ENCODE measurements at regions not wholly inside any gene's neighbourhood (a gene's known extent, or its start where the extent isn't known, plus 50 kb on each side); places are given as distances from the start of the nearest gene placed in this dataset.

DNA sequence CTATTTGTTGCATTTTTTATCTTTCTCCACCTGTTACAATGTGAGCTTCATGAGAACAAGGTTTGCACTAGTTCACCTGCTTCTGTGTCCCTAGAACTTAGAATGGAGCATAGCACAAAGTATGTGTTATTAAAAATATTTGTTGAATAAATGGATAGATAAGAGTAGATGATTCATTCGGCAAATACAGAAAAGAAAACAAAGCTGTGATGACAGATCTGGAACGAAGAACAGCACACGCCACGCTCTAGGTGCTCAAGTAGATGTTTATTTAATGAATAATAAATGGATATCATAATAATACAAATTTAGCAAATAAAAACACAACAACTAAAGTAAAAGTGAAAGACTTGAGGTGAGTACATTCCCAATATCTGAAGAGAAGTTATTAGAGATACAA is 273.1 kb downstream of the HAO1 start:
- no peak overlapping the region for H3K27ac ChIP-seq
- TF ChIP-seq, protein P1, sequence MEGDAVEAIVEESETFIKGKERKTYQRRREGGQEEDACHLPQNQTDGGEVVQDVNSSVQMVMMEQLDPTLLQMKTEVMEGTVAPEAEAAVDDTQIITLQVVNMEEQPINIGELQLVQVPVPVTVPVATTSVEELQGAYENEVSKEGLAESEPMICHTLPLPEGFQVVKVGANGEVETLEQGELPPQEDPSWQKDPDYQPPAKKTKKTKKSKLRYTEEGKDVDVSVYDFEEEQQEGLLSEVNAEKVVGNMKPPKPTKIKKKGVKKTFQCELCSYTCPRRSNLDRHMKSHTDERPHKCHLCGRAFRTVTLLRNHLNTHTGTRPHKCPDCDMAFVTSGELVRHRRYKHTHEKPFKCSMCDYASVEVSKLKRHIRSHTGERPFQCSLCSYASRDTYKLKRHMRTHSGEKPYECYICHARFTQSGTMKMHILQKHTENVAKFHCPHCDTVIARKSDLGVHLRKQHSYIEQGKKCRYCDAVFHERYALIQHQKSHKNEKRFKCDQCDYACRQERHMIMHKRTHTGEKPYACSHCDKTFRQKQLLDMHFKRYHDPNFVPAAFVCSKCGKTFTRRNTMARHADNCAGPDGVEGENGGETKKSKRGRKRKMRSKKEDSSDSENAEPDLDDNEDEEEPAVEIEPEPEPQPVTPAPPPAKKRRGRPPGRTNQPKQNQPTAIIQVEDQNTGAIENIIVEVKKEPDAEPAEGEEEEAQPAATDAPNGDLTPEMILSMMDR (conservative IDR thresholded peaks at IDR 0.05) = no peak
- TF ChIP-seq ZFX (IDR thresholded peaks at IDR 0.05) = no peak

DNA sequence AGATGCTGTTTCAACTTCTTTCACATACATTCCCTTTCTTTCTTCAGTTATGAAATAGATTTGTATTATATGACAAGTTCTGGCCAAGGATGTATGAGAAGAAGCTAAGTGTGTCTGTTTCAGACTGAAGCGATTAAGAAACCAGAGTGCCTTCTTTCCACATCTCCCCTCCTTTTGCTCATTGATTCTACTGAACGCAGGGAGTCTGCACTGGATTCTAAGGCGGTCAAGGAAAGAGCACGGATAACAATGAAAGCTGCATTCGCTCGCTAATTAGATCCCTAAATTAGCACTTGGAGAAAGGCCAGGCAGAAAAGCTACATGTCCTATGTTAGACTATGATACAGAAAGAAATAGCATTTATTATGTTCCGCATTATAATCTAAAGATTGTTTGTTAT is 267.7 kb downstream of the HAO1 start:
- no peak for TF ChIP-seq ZFX (IDR thresholded peaks at IDR 0.05)
- TF ChIP-seq, protein P1 (conservative IDR thresholded peaks at IDR 0.05) = no peak
- no peak overlapping the region for H3K27ac ChIP-seq

DNA sequence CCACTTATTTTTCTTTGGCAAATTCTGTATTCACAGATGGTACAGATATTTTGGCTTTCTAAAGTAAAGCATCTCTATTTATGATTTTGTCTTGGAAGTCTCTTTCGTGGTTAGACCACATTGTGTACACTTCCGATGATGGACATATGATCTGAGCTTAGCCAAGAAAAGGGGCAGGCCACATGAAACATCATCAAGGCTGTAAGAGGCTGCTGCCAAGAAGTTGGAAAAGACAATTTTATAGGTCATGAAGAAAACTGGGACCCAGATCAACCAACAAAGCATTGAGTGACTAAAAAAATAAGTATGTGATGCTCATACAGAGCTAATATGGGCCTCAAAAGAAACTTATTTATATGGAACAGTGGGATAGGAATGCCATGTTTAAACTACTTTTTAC is 266.4 kb downstream of the HAO1 start:
- no peak for TF ChIP-seq ZFX (IDR thresholded peaks at IDR 0.05)
- TF ChIP-seq, protein P1 (conservative IDR thresholded peaks at IDR 0.05) = no peak
- no peak overlapping the region for H3K27ac ChIP-seq

DNA sequence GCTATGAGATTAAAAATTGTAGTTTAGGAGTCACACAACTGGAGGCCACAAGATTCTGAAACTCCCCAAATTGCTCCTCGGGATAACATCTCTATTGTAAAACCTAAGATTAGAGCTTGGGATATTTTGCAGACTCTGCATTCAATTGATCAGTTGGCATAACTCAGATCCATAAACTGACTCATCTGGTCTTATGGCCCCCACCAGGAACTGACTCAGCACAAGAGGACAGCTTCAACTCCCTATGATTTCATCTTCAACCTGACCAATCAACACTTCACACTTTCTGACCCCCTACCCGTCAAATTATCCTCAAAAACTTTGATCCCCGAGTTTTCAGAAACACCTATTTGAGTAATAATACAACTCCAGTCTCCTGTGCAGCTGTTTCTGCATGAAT is 257.3 kb downstream of the HAO1 start:
- TF ChIP-seq, protein P1 (conservative IDR thresholded peaks at IDR 0.05) = no peak
- no peak for TF ChIP-seq ZFX (IDR thresholded peaks at IDR 0.05)
- H3K27ac ChIP-seq = no peak overlapping the region

DNA sequence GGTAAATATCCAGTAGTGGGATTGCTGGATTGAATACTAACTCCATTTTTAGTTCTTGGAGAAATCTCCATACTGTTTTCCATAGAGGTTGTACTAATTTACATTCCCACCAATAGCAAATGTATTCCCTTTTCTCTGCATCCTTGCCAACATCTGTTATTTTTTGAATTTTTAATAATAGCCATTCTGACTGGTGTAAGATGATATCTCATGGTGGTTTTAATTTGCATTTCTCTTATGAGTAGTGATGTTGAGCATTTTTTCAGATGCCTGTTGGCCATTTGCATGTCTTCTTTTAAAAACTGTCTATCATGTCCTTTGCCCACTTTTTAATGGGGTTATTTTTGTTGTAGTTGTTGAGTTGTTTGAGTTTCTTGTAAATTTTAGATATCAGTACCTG is 253.2 kb downstream of the HAO1 start:
- no peak overlapping the region for H3K27ac ChIP-seq
- no peak for TF ChIP-seq ZFX (IDR thresholded peaks at IDR 0.05)
- TF ChIP-seq, protein P1 (conservative IDR thresholded peaks at IDR 0.05) = no peak

DNA sequence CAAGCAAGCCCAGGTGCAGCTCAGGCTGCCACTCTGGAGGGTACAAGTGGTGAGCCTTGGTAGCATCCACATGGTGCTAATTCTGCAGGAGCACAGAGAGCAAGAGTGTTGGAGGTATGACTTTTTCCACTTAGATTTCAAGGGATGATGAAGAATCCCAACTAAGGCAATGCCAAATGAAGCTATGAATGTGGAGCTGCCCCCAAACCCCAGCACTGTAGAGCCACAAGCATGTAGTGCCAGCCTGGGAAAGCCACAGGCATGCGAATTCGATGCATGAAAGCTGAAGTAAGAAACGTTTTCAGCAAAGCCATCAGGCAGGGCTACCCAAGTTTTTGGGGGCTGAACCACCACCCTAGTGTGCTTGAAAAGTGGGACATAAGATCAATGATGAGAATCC is 251.1 kb downstream of the HAO1 start:
- no peak overlapping the region for H3K27ac ChIP-seq
- TF ChIP-seq, protein P1 (conservative IDR thresholded peaks at IDR 0.05) = no peak
- TF ChIP-seq ZFX (IDR thresholded peaks at IDR 0.05) = no peak

DNA sequence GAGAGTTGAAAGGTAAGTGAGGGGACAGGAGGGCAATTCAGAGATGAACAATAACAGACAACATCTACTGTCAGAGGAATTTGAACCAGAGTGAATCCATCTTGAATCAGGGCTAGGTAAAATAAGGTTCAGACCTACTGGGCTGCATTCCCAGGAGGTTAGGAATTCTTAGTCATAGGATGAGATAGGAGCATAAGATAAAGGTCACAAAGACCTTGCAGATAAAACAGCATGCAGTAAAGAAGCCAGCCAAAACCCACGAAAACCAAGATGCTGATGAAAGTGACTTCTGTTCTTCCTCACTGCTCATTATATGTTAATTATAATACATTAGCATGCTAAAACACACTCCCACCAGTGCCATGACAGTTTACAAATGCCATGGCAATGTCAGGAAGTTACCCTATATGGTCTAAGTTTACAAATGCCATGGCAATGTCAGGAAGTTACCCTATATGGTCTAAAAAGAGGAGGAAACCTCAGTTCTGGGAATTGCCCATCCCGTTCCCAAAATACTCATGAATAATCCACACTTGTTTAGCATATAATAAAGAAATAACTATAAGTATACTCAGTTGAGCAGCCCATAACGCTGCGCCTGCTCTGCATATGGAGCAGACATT is 248.5 kb downstream of the HAO1 start:
- TF ChIP-seq ZFX (IDR thresholded peaks at IDR 0.05) = no peak
- TF ChIP-seq, protein P1 (conservative IDR thresholded peaks at IDR 0.05) = no peak
- no peak overlapping the region for H3K27ac ChIP-seq
